SIG-M5 treated with dmso at 0.1 percent for 504 hours (cell line): ENCODE measurements at regions not wholly inside any gene's neighbourhood (a gene's known extent, or its start where the extent isn't known, plus 50 kb on each side); places are given as distances from the start of the nearest gene placed in this dataset.

Experiments used
- DNase-seq: peaks from one replicate; lab custom pipeline; 2025; ENCODE audit not compliant: unreplicated experiment; lab: John Stamatoyannopoulos, UW

DNA sequence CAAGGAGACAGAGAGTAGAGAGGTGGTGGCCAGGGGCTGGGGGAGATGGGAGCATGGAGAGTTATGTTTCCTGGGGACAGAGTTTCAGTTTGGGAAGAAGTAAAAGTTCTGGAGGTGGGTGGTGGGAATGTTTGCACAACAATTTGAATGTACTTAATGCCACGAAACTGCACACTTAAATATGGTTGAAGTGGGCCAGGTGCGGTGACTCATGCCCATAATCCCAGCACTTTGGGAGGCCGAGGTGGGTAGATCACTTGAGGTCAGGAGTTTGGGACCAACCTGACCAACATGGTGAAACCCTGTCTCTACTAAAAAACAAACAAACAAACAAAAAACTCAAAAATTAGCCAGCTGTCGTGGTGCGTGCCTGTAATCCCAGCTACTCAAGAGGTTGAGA is 137.2 kb downstream of the PFKFB3 start:
- DNase-seq = no peak

DNA sequence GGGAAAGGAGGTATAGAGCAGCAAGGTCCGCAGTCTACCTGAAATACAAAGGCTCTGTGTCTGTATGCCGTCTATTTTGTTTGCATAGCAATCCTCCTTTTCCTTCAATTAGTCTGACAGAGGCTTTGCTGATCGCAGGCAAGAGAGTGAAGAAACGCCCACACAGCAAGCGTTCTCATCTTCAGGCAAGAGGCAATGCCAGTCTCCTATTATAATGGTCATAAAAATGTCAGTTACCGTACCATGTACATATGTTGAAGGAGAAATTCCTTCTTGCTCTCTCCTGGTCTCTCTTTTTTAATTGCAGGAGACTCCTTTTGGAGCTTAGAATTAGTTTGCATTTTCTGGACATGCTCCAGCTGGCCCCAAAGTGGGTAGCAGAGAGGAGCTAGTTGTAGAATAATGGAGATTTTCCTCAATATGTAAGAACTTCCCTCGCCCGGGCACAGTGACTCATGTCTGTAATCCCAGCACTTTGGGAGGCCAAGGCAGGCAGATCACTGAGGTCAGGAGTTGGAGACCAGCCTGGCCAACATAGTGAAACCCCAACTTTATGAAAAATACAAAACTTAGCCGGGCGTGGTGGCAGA is 139.5 kb downstream of the PFKFB3 start:
- no peak for DNase-seq

GRCh38 chr10:6343305-6344010 is 140.7 kb downstream of the PFKFB3 start:
- no peak for DNase-seq

DNA sequence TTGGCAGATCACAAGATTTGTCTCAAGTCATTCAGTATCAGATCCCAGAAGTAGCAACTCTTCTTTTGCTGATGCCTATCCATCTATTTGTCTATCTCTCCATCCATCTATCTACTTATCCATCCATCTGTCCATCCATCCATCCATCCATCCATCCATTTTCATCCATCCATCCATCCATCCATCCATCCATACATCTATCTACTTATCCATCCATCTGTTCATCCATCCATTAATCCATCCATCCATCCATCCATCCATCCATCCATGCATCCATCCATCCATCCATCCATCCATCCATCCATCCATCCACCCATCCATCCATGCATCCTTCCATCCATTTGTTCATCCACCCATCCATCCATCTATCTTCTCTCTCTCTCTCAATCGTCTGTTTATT is 142.7 kb downstream of the PFKFB3 start:
- no peak for DNase-seq

- no peak for DNase-seq
Observed at GRCh38 chr10:6346631-6347030, 143.9 kb downstream of the PFKFB3 start.

DNA sequence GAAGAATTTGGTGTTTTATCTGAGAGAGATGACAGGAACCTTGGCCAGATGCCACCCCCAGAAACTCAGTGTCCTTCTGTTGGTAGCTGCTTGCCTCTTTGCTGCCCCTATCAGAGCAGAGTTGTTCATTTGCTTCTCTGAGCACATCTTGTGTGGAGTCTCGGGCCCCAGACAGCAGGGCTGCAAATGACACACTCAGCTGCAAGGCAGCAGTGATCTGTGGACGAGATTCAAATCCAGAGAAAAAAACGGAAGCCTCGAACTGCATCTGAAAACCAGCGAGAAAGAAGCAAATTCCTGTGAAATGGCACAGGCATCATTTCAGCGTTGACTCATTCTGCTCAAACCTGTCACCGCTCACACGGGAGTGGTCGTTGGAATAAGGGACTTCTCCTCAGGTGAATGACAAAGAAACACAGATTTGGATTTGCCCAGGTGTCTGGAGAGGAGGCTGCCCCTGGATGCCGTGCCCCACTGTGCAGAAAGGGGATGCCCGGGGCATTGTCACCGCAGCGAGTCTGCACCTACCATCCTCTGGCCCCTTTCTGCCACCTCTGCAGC is 144.7 kb downstream of the PFKFB3 start:
- no peak for DNase-seq

GRCh38 chr10:6348096-6348874 is 145.6 kb downstream of the PFKFB3 start:
- peak; percentile 91 for DNase-seq

GRCh38 chr10:6349846-6350535 is 147.3 kb downstream of the PFKFB3 start:
- no peak for DNase-seq

DNA sequence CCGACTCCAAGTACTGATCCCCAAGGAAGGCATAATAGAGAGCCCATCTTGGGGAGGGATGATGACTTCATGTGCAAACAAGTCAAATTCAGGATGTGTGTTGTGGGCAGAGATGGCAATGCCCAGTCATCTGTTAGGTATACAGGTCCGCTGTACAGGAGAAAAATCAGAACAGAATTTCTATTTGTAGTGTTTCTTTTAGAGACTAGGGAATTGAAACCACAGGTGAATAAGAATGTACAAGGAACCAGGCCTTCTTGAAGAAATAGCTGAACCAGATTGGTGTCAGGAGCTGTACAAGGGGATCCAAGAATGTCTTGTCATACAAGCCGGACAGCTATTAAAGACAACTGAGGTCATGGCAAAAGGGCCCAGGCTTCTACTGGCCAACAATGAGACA is 147.9 kb downstream of the PFKFB3 start:
- no peak for DNase-seq

DNA sequence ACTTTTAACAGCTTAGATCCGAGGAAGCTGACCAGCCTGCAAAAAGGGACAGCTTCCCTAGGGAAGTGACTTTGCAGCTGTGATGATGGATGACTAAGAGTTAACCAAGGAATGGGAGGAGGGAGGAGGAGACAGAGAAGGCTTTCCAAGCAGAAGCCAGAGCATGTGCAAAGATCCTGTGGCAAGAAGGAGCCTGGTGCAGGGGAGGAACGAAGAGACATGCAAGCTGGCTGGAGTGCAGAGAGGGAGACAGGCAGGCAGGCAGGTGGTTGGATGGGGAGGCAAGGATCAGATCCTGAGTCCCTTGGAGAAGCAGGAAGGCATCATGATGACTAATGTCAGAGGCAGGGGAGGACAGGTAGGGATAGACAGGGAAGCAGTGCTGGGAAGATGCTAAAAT is 148.8 kb downstream of the PFKFB3 start:
- no peak for DNase-seq

DNA sequence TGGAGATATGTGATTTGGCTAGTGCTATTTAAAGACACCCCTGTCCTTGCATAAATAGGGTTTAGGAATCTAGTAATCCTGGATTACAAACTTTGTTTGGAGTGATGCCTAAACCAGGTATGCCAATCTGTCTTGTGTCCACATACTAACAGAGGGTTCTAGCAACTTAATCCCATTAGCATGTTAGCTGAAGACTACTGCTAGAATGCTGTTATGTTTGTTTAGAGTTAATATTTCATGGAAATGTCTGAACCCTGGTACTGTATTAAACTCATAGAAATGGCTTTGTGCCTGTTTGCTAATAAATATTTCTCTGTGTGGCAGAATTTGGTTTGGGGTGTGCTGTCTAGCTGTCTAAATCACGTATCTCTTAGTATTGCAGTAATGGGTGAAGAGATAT is 150.8 kb downstream of the PFKFB3 start:
- DNase-seq = no peak

- DNase-seq = no peak
Observed at GRCh38 chr10:6354168-6354772, 151.5 kb downstream of the PFKFB3 start.

DNA sequence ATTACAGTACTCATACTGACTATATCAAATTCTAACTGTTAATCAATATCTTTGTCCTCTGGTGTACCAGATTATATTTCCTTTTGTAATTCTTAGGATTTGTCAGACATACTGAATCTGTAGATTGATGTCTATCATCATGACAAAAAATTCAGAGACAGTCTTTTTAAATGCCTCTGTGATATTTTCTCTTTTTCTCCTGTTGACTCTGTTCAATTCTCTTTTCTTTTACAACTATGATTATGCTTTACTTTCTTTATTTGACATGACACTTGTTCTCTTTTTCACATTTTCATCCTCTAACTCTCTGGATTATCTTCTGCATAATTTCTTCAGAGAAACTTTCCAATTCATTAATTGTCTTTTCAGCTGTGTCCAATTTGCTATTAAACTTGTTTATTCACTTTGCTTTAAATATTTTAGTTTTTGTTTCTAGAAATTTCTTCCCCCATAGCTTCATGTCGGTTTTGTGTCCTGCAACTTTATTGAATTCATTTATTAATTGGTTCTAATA is 153.6 kb downstream of the PFKFB3 start:
- no peak for DNase-seq

GRCh38 chr10:6361869-6362268 is 159.1 kb downstream of the PFKFB3 start:
- DNase-seq = no peak

GRCh38 chr10:6362879-6363278 is 160.1 kb downstream of the PFKFB3 start:
- DNase-seq = no peak

DNA sequence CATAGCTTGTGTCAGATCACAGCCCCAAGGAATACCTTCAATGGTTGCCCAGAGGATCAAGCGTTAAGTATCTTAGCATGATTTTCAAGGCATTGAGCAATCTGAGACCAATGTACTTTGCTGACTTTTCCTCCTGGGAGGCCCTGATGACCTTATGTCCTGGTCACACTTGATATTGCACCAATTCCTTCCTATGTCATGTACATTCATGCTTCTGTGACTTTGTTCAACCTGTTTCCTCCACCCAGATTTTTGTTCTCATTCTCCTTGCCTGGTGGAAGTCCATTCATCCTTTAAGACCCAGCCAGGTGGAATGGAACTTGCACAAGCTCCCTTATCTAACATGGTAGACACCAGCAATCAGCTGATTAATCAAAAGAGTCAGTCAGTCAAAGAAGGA is 160.8 kb downstream of the PFKFB3 start:
- no peak for DNase-seq

- DNase-seq = no peak
Observed at GRCh38 chr10:6364283-6364682, 161.6 kb downstream of the PFKFB3 start.

DNA sequence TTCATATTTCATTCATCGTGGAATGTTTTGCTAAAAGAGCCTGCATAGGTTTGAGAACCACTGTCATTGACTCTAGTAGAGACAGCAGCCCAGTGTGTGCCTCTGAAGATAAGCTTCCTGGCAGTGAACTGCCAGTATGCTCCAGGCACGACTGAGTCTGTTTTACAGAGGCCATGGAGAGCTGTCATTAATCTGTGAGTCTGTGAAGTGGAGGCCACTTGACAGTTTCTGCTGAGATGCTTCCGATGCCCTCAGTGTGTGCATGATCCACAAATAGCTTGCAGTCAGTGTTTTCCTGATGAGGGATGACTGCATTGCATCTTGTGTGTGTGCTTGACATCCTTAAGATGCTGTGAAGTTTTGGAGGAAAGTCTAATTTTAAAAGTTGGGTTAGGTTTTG is 162.2 kb downstream of the PFKFB3 start:
- no peak for DNase-seq

GRCh38 chr10:6365384-6365783 is 162.7 kb downstream of the PFKFB3 start:
- DNase-seq = no peak
